ENCODE measurements at regions not wholly inside any gene's neighbourhood (a gene's known extent, or its start where the extent isn't known, plus 50 kb on each side); places are given as distances from the start of the nearest gene placed in this dataset.

- H3K36me3 ChIP-seq (ENCODE audit: control insufficient read depth in 2 of 2, insufficient read depth in 1 of 2, low read length in 2 of 2) = no peaks in the 10 kb centered on the region
- H3K27ac ChIP-seq (ENCODE audit: extremely low read depth, low read depth, low read length) = no peak overlapping the region
- POLR2A ChIA-PET = no interaction called here
- H3K4me3 ChIP-seq (ENCODE audit: low read depth, low read length) = no peak overlapping the region
- no peaks in the 10 kb centered on the region for H3K9me3 ChIP-seq (ENCODE audit: control insufficient read depth, insufficient read depth, low read depth, low read length)
- CTCF ChIA-PET = no interaction called here
- H3K4me1 ChIP-seq (ENCODE audit: control insufficient read depth, insufficient read depth, low read length) = no peaks in the 10 kb centered on the region
- TF ChIP-seq ZNF747 (tag by site-specific recombination; IDR thresholded peaks at IDR 0.05) (no peak), ZNF433 (tag by site-specific recombination; IDR thresholded peaks at IDR 0.05; ENCODE audit: low read depth) (no peak), ZNF248 (tag by site-specific recombination; IDR thresholded peaks at IDR 0.05) (no peak), ELK4 (IDR thresholded peaks at IDR 0.05; ENCODE audit: borderline replicate concordance, low read depth, low read length) (no peak), ZNF274 (IDR thresholded peaks at IDR 0.05; ENCODE audit: low read length) (no peak), ZNF274 (tag by site-specific recombination; IDR thresholded peaks at IDR 0.05; ENCODE audit: borderline replicate concordance) (no peak), PBX3 (CRISPR knock-in tag; IDR thresholded peaks at IDR 0.05) (no peak), ZNF202 (tag by site-specific recombination; IDR thresholded peaks at IDR 0.05; ENCODE audit: borderline replicate concordance) (no peak), ZBTB17 (tag by site-specific recombination; IDR thresholded peaks at IDR 0.05) (no peak), ZNF37A (tag by site-specific recombination; IDR thresholded peaks at IDR 0.05) (no peak), ZNF629 (tag by site-specific recombination; IDR thresholded peaks at IDR 0.05) (no peak), ZNF621 (tag by site-specific recombination; IDR thresholded peaks at IDR 0.05) (no peak), ZNF449 (tag by site-specific recombination; IDR thresholded peaks at IDR 0.05) (no peak), ZBTB11 (tag by site-specific recombination; conservative IDR thresholded peaks at IDR 0.05; ENCODE audit: low read depth) (no peak), ZNF302 (tag by site-specific recombination; IDR thresholded peaks at IDR 0.05; ENCODE audit: low read depth) (no peak)
Measured at GRCh38 chr11:71188073-71188472, 64.3 kb downstream of the SHANK2 start.

- Histone ChIP-seq H3K4me3 (ENCODE audit: low read depth, low read length) (no peak overlapping the region), H3K36me3 (ENCODE audit: control insufficient read depth in 2 of 2, insufficient read depth in 1 of 2, low read length in 2 of 2) (no peaks in the 10 kb centered on the region), H3K4me1 (ENCODE audit: control insufficient read depth, insufficient read depth, low read length) (no peaks in the 10 kb centered on the region), H3K9me3 (ENCODE audit: control insufficient read depth, insufficient read depth, low read depth, low read length) (no peaks in the 10 kb centered on the region), H3K27ac (ENCODE audit: extremely low read depth, low read depth, low read length) (no peak overlapping the region)
- TF ChIP-seq ZNF580 (tag by site-specific recombination; IDR thresholded peaks at IDR 0.05) = no peak
- TF ChIP-seq RBAK (tag by site-specific recombination; IDR thresholded peaks at IDR 0.05) = no peak
- TF ChIP-seq ZNF10 (tag by site-specific recombination; IDR thresholded peaks at IDR 0.05) = no peak
- TF ChIP-seq ZNF404 (tag by site-specific recombination; IDR thresholded peaks at IDR 0.05) = no peak
- no peak for TF ChIP-seq ZNF677 (tag by site-specific recombination; IDR thresholded peaks at IDR 0.05)
- no peak for TF ChIP-seq ZNF157 (tag by site-specific recombination; IDR thresholded peaks at IDR 0.05)
- no peak for TF ChIP-seq BCL6B (tag by site-specific recombination; IDR thresholded peaks at IDR 0.05)
- no peak for TF ChIP-seq ZBTB10 (tag by site-specific recombination; IDR thresholded peaks at IDR 0.05)
- no peak for TF ChIP-seq ZSCAN30 (tag by site-specific recombination; IDR thresholded peaks at IDR 0.05)
- CTCF ChIA-PET = no interaction called here
- POLR2A ChIA-PET = no interaction called here
Measured at GRCh38 chr11:71186806-71187205, 65.6 kb downstream of the SHANK2 start.

All from HEK293 (cell line).